ENCODE measurements at regions not wholly inside any gene's neighbourhood (a gene's known extent, or its start where the extent isn't known, plus 50 kb on each side); places are given as distances from the start of the nearest gene placed in this dataset.

DNA sequence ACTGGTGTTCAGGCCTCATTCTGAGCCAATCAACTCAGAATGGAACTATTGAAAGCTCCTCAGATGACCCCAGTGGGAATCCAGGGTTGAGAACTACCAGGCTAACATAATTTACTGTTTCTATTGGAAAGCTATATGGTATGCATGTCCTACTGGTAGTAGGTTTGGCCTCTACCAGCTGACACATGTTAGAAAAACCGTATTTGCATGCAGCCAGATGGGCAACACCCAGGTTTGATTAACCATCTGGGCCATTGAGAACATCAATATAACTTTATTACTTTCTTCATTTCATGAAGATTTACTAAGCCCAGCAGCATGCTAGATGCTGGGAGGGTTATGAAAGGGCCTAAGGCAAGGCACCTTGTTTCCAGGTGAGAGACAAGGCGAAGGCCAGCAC is 181.4 kb upstream of the PARP11 start:
- no peaks in the 10 kb centered on the region for H3K9me3 ChIP-seq (ENCODE audit: low read depth, low read length, poor library complexity, severe bottlenecking)
- intact Hi-C loops (cut with micrococcal nuclease; ENCODE audit: unreplicated experiment): no loop called here
- CTCF ChIA-PET: no interaction called here

DNA sequence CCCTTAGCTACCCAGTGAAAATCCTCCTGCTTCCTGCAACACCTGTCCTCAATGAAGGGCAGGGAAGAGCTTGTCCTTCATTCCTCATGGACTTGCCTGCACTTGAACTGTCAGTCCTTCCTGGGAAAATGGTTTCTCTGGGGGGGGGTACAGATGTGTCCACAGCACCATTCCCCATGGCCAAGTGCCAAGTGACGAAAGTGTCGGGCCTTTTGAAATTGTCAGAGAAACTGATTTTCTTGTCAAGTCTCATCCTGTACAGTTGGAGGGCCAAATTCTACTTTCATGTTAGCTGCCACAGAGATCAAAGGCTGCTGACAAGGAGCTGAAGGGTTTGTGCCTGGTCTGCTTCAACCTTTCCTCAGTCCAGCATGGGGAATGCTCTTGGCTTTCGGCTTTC is 179.5 kb upstream of the PARP11 start:
- H3K4me3 ChIP-seq (ENCODE audit: low read depth, low read length, poor library complexity, severe bottlenecking): no peak overlapping the region
- no peaks in the 10 kb centered on the region for H3K4me1 ChIP-seq (ENCODE audit: insufficient read depth, low read length, poor library complexity, severe bottlenecking)
- TF ChIP-seq EZH2 (IDR thresholded peaks at IDR 0.05; ENCODE audit: borderline replicate concordance, low read depth, low read length, poor library complexity, severe bottlenecking): no peak
- TF ChIP-seq, protein P1, sequence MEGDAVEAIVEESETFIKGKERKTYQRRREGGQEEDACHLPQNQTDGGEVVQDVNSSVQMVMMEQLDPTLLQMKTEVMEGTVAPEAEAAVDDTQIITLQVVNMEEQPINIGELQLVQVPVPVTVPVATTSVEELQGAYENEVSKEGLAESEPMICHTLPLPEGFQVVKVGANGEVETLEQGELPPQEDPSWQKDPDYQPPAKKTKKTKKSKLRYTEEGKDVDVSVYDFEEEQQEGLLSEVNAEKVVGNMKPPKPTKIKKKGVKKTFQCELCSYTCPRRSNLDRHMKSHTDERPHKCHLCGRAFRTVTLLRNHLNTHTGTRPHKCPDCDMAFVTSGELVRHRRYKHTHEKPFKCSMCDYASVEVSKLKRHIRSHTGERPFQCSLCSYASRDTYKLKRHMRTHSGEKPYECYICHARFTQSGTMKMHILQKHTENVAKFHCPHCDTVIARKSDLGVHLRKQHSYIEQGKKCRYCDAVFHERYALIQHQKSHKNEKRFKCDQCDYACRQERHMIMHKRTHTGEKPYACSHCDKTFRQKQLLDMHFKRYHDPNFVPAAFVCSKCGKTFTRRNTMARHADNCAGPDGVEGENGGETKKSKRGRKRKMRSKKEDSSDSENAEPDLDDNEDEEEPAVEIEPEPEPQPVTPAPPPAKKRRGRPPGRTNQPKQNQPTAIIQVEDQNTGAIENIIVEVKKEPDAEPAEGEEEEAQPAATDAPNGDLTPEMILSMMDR (conservative IDR thresholded peaks at IDR 0.05; ENCODE audit: low read depth, low read length): no peak
- H3K27me3 ChIP-seq (replicated peaks; ENCODE audit: insufficient read depth, low read depth, low read length, poor library complexity): peaks cover 25% of the 10 kb centered on the region
- DNase-seq (ENCODE audit: low spot score): no peak
- H3K27ac ChIP-seq (ENCODE audit: low read depth, low read length, poor library complexity, severe bottlenecking): no peak overlapping the region
- BruUV-seq (replicated peaks): no TSS peak
- CTCF ChIA-PET: no interaction called here
- no peaks in the 10 kb centered on the region for H3K36me3 ChIP-seq (ENCODE audit: insufficient read depth, low read length, poor library complexity, severe bottlenecking)
- H3K9me3 ChIP-seq (ENCODE audit: low read depth, low read length, poor library complexity, severe bottlenecking): no peaks in the 10 kb centered on the region
- intact Hi-C loops (cut with micrococcal nuclease; ENCODE audit: unreplicated experiment): no loop called here
- POLR2A ChIA-PET (ENCODE audit: low non-redundant PET): no interaction called here

More for the DNA sequence above, 181.4 kb upstream of the PARP11 start:
- DNase-seq (ENCODE audit: low spot score): no peak
- no peak overlapping the region for H3K27ac ChIP-seq (ENCODE audit: low read depth, low read length, poor library complexity, severe bottlenecking)
- H3K4me1 ChIP-seq (ENCODE audit: insufficient read depth, low read length, poor library complexity, severe bottlenecking): no peaks in the 10 kb centered on the region
- peaks cover 42% of the 10 kb centered on the region for H3K27me3 ChIP-seq (replicated peaks; ENCODE audit: insufficient read depth, low read depth, low read length, poor library complexity)
- H3K4me3 ChIP-seq (ENCODE audit: low read depth, low read length, poor library complexity, severe bottlenecking): no peak overlapping the region
- POLR2A ChIA-PET (ENCODE audit: low non-redundant PET): no interaction called here
- BruUV-seq (replicated peaks): no TSS peak
- TF ChIP-seq, protein P1 (conservative IDR thresholded peaks at IDR 0.05; ENCODE audit: low read depth, low read length): no peak
- TF ChIP-seq EZH2 (IDR thresholded peaks at IDR 0.05; ENCODE audit: borderline replicate concordance, low read depth, low read length, poor library complexity, severe bottlenecking): no peak
- no peaks in the 10 kb centered on the region for H3K36me3 ChIP-seq (ENCODE audit: insufficient read depth, low read length, poor library complexity, severe bottlenecking)

DNA sequence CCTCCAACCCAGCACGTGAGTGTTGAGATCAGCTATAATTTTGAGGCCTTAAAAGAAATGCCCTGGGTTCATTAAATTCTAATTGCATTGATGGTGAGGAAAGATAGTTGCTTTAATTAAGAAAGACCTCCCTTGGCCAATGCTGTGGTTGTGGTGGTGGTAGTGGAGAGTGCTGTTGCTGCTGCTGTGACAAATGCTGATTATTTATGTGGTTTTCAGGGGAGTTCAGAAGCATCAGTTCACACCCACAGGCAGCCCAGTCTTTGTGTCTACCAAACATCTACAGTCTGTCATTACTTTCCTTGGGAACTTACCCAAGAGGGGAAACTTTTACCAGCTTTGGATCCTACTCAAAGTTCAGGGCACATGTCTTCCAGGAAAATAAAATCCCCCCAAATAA is 178.4 kb upstream of the PARP11 start:
- H3K27me3 ChIP-seq (replicated peaks; ENCODE audit: insufficient read depth, low read depth, low read length, poor library complexity): peaks cover 23% of the 10 kb centered on the region

More for the DNA sequence above, 178.4 kb upstream of the PARP11 start:
- CTCF ChIA-PET: no interaction called here
- Histone ChIP-seq H3K36me3 (ENCODE audit: insufficient read depth, low read length, poor library complexity, severe bottlenecking) (no peaks in the 10 kb centered on the region), H3K4me3 (ENCODE audit: low read depth, low read length, poor library complexity, severe bottlenecking) (no peak overlapping the region), H3K4me1 (ENCODE audit: insufficient read depth, low read length, poor library complexity, severe bottlenecking) (no peaks in the 10 kb centered on the region), H3K9me3 (ENCODE audit: low read depth, low read length, poor library complexity, severe bottlenecking) (no peaks in the 10 kb centered on the region), H3K27ac (ENCODE audit: low read depth, low read length, poor library complexity, severe bottlenecking) (no peak overlapping the region)
- intact Hi-C loops (cut with micrococcal nuclease; ENCODE audit: unreplicated experiment): no loop called here
- TF ChIP-seq EZH2 (IDR thresholded peaks at IDR 0.05; ENCODE audit: borderline replicate concordance, low read depth, low read length, poor library complexity, severe bottlenecking): no peak
- TF ChIP-seq, protein P1 (conservative IDR thresholded peaks at IDR 0.05; ENCODE audit: low read depth, low read length): no peak
- POLR2A ChIA-PET (ENCODE audit: low non-redundant PET): no interaction called here
- no peak for DNase-seq (ENCODE audit: low spot score)
- no TSS peak for BruUV-seq (replicated peaks)

Measured in A673 (cell line).